Lower leg skin (tissue), 4 donors: ENCODE measurements at regions not wholly inside any gene's neighbourhood (a gene's known extent, or its start where the extent isn't known, plus 50 kb on each side); places are given as distances from the start of the nearest gene placed in this dataset.

ENCODE experiments used
- DNase-seq, 2 donors: peaks; one replicate each; pipeline ENCODE4 v3.0.0-alpha.2; 2019; ENCODE audit warnings: low spot score in 2 of 2
- H3K4me3 ChIP-seq: fragments of 200-600 bp; sonication (generic); 2 replicates; pipeline ENCODE4 v1.5.1; 2017; ENCODE audit warnings: mild to moderate bottlenecking, low read depth; ENCODE audit not compliant: poor library complexity, severe bottlenecking
- POLR2A ChIP-seq, 2 donors: fragments of 450-650 bp; IDR thresholded peaks; one replicate each; pipeline ENCODE4 v1.6.1; 2016 to 2017; ENCODE audit warnings: antibody characterized with exemption in 2 of 2, mild to moderate bottlenecking in 1 of 2, moderate library complexity in 1 of 2
- WGBS, 2 donors: methylation state at CpG; one replicate each; pipeline ENCODE4 v1.1.5; 2018; 5-methylcytosine and 5-hydroxymethylcytosine counted together
- intact Hi-C: fragments of 100-400 bp; cut with DNase I; formaldehyde crosslinking; loops from one replicate; pipeline ENCODE4 v1.15.0; 2023; ENCODE audit warnings: low total_unique reads
- TF ChIP-seq, protein P1 (sequence below), 3 donors: fragments of 450-650 bp; IDR thresholded peaks; one replicate each; pipeline ENCODE4 v1.5.1; 2016; ENCODE audit warnings: antibody characterized with exemption in 3 of 3, mild to moderate bottlenecking in 3 of 3, moderate library complexity in 2 of 3

DNA sequence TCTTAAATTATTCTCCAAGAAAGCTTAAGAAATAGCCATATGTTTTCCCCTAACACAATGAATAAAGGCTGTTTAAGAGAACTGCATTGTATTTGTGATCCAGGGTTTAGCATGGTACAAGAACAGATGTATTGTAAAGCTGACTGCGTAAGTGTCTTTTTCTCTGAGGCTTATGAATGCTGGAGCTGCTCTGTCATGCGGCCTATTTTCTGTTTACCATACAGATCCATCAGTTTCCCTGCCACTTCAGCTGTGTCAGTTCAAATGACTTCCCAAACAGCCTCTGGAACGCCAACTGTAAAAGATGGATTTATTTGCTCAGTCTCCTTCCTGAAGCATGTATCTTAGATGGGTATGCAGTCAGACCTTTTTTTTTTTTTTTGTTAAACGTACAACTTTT, 419.3 kb upstream of the HS3ST5 start:
- intact Hi-C loops: no loop called here

GRCh38 chr6:114747995-114748625, 405.3 kb upstream of the HS3ST5 start:
- 29 to 32% methylated on average over 6 of the region's 6 CpGs for WGBS, 2 donors
- peak in 1 of 2 donors; percentile 16 for DNase-seq
- intact Hi-C loops: no loop called here

More for the DNA sequence above, 419.3 kb upstream of the HS3ST5 start:
- H3K4me3 ChIP-seq: no peak overlapping the region
- 54 to 69% methylated on average over 4 of the region's 4 CpGs for WGBS, 2 donors
- DNase-seq: no peak
- TF ChIP-seq, protein P1, sequence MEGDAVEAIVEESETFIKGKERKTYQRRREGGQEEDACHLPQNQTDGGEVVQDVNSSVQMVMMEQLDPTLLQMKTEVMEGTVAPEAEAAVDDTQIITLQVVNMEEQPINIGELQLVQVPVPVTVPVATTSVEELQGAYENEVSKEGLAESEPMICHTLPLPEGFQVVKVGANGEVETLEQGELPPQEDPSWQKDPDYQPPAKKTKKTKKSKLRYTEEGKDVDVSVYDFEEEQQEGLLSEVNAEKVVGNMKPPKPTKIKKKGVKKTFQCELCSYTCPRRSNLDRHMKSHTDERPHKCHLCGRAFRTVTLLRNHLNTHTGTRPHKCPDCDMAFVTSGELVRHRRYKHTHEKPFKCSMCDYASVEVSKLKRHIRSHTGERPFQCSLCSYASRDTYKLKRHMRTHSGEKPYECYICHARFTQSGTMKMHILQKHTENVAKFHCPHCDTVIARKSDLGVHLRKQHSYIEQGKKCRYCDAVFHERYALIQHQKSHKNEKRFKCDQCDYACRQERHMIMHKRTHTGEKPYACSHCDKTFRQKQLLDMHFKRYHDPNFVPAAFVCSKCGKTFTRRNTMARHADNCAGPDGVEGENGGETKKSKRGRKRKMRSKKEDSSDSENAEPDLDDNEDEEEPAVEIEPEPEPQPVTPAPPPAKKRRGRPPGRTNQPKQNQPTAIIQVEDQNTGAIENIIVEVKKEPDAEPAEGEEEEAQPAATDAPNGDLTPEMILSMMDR (IDR thresholded peaks at IDR 0.05): no peak
- no peak for TF ChIP-seq POLR2A (IDR thresholded peaks at IDR 0.05)

GRCh38 chr6:114740547-114740946, 397.7 kb upstream of the HS3ST5 start:
- H3K4me3 ChIP-seq: no peak overlapping the region
- no peak for DNase-seq
- 76 to 81% methylated on average over 2 of the region's 2 CpGs for WGBS, 2 donors
- no peak for TF ChIP-seq POLR2A (IDR thresholded peaks at IDR 0.05)
- TF ChIP-seq, protein P1 (IDR thresholded peaks at IDR 0.05): no peak
- intact Hi-C loops: no loop called here

More at GRCh38 chr6:114747995-114748625, 405.3 kb upstream of the HS3ST5 start:
- no peak for TF ChIP-seq POLR2A (IDR thresholded peaks at IDR 0.05)
- TF ChIP-seq, protein P1 (IDR thresholded peaks at IDR 0.05): no peak
- H3K4me3 ChIP-seq: no peak overlapping the region

- no peak for DNase-seq
- 78 to 91% methylated on average over 1 of the region's 1 CpG for WGBS, 2 donors
- intact Hi-C loops: no loop called here
- no peak overlapping the region for H3K4me3 ChIP-seq
- TF ChIP-seq, protein P1 (IDR thresholded peaks at IDR 0.05): no peak
- TF ChIP-seq POLR2A (IDR thresholded peaks at IDR 0.05): no peak
These were observed 396.8 kb upstream of the HS3ST5 start for GRCh38 chr6:114739656-114740055.

GRCh38 chr6:114735025-114735735, 392.4 kb upstream of the HS3ST5 start:
- no peak for DNase-seq
- intact Hi-C loops: no loop called here
- 40 to 46% methylated on average over 5 of the region's 5 CpGs for WGBS, 2 donors

More at GRCh38 chr6:114735025-114735735, 392.4 kb upstream of the HS3ST5 start:
- no peak for TF ChIP-seq POLR2A (IDR thresholded peaks at IDR 0.05)
- TF ChIP-seq, protein P1 (IDR thresholded peaks at IDR 0.05): no peak
- no peak overlapping the region for H3K4me3 ChIP-seq
